ENCODE measurements at regions not wholly inside any gene's neighbourhood (a gene's known extent, or its start where the extent isn't known, plus 50 kb on each side); places are given as distances from the start of the nearest gene placed in this dataset.
"Not testable (repeated sequence)": the region's sequence is repeated elsewhere in the genome, so short reads cannot be mapped to it uniquely, and the experiment has no call there.

- DNase-seq: peak; percentile 47
Measured at GRCh38 chr14:30450631-30451545, 108.1 kb upstream of the G2E3 start.

- DNase-seq: no peak
Measured at GRCh38 chr14:30456296-30456695, 102.7 kb upstream of the G2E3 start.

GRCh38 chr14:30462358-30462757, 96.6 kb upstream of the G2E3 start:
- DNase-seq: no peak

DNA sequence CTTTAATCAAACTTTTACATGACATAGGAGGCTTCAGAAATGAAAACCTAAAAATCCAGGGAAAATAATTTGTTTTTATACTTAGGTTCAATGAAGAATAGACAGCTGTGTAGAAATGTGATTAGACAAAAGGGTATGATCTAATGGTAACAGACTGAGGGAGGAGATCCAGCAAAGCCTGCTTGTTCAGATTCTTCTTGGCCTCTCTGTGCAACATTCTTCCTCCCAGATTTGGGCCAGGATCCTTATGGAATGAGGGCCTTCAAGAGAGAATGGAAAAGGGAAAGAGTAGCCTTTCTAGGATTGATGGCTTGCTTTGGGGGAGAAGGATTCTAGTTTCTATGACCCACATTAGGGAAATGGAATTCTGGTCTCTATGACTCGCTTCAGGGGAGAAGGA, 94.5 kb upstream of the G2E3 start:
- no peak for DNase-seq

DNA sequence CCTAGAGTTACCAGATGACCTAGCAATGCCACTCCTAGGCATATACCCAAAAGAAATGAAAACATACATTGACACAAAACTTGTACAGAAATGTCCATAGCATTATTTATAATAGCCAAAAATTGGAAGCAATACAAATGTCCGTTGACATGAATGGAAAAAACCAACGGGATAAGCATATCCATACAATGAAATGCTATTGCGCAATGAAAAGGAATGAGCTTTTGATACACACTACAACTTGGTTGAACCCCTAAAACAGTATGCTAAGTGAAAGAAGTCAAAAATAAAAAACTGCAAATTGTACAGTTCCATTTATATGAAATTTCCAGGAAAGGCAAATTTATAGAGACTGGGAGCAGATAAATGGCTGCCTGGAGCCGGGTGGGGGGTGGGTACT, 90.6 kb upstream of the G2E3 start:
- no peak for DNase-seq

GRCh38 chr14:30471980-30472379, 87.0 kb upstream of the G2E3 start:
- no peak for DNase-seq

DNA sequence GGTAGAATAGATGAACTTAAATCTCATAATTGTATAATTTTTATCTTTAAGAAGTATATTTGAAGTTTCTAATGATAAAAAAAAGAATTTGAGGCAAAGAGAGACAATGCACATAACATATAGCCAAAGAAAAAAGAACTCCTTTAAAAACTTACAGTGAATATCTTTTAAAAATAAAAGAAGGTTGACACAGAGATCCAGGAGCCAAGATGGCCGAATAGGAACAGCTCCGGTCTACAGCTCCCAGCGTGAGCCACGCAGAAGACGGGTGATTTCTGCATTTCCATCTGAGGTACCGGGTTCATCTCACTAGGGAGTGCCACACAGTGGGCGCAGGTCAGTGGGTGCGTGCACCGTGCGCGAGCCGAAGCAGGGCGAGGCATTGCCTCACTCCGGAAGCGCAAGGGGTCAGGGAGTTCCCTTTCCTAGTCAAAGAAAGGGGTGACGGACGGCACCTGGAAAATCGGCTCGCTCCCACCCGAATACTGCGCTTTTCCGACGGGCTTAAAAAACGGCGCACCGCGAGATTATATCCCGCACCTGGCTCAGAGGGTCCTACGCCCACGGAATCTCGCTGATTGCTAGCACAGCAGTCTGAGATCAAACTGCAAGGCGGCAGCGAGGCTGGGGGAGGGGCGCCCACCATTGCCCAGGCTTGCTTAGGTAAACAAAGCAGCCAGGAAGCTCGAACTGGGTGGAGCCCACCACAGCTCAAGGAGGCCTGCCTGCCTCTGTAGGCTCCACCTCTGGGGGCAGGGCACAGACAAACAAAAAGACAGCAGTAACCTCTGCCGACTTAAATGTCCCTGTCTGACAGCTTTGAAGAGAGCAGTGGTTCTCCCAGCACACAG, 84.9 kb upstream of the G2E3 start:
- not testable (repeated sequence) for DNase-seq

DNA sequence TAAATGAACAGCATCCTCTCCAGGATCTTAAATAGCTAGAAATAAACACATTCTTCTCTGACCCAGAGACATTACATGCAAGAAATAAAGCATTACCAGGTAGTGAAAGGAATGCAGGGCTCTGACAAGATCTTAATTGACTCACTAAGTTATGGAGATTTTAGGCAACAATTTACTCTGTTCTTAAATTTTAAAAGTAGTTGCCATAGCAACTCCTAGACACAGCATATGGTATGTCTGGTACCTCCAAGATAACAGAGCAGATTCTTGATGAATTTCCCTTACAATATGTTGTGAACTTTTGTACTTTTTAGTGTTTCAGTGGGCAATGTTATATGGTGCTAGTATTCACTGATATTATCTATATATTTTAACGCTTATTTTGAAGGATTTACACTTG, 76.7 kb upstream of the G2E3 start:
- DNase-seq: no peak

DNA sequence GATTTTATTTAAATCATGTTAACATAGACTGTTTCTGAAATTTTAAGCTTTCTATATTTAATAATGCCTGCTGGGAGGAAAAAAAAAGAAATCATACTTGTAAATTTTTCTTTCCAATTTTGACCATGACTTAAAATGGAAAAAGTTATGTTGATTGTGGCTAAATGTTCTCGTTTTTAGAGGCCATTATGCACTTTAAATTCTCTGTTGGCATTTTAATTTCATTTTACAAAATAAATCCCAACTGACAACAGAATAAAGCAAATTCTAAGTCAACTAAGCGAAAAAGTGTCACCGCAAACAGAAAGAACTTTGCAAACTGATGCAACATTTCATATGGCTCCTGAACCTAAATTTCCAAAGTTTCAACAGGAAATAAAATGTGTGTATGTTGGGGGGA, 74.8 kb upstream of the G2E3 start:
- DNase-seq: no peak

- no peak for DNase-seq
Measured at GRCh38 chr14:30484976-30485375, 74.0 kb upstream of the G2E3 start.

DNA sequence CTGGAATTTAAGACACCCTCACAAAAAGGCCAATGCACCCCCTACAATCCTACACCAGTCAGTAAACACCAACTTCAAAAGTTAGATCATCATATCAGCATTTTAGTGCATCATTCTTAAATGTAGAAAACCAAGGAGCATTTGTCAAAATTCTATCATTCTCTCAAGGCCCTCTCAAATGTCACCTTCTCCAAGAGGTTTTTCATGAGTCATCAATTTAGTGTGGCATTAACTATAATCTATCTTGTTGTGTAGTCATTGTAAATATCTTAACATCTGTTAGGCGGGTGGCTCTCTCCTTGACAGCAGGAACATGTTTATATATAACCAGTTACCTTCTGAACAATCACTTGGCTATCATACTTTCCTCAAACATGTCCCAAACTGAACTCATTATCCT, 62.1 kb upstream of the G2E3 start:
- no peak for DNase-seq

DNA sequence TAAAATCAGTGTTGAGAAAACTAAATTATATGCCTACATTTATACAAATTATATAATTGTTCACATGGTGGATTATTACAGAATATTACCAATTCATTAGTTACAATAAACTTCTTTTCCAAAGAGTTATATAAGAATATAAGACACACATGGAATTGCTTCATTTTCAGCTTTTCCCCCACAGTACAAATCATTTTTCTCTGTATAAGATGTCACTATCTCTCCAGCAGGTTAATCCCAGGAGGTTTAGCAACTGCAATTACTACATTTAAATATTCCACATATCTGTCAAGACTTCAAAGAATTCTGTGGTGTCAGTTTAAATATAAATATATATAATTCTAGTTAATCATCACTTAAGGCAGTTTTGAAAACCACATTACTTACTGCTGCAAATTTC, 59.6 kb upstream of the G2E3 start:
- no peak for DNase-seq

- peak; percentile 99 for DNase-seq
Measured at GRCh38 chr14:30500222-30500621, 58.7 kb upstream of the G2E3 start.

- no peak for DNase-seq
Measured at GRCh38 chr14:30507209-30507608, 51.7 kb upstream of the G2E3 start.

All from NCI-H1092 treated with DMSO at 0.1 percent for 48 hours (cell line).